Activated naive CD4-positive, alpha-beta T cell treated with anti-CD3 and anti-CD28 coated beads for 36 hours (primary cell): ENCODE measurements at regions not wholly inside any gene's neighbourhood (a gene's known extent, or its start where the extent isn't known, plus 50 kb on each side); places are given as distances from the start of the nearest gene placed in this dataset.

Experiments
- CTCF ChIA-PET: fragments of 350-600 bp; sonication (Branson Sonifier 250); formaldehyde crosslinking; loops from one replicate; lab custom pipeline; 2021; ENCODE audit warnings: antibody characterized with exemption; lab: Charles Lee
- DNase-seq: peaks from one replicate; pipeline ENCODE4 v3.0.0-alpha.2; 2020
- H3K27ac Mint-ChIP-seq: one replicate; pipeline ENCODE4 v1.8.0; 2021; ENCODE audit warnings: mild to moderate bottlenecking, mixed read lengths
- H3K27me3 Mint-ChIP-seq: one replicate; pipeline ENCODE4 v1.8.0; 2021; ENCODE audit warnings: low read depth, mixed read lengths
- H3K36me3 Mint-ChIP-seq: one replicate; pipeline ENCODE4 v1.8.0; 2021; ENCODE audit warnings: low read depth, mixed read lengths
- H3K4me1 Mint-ChIP-seq: one replicate; pipeline ENCODE4 v1.8.0; 2021; ENCODE audit warnings: low read depth, mixed read lengths
- H3K4me3 Mint-ChIP-seq: one replicate; pipeline ENCODE4 v1.8.0; 2021; ENCODE audit warnings: mild to moderate bottlenecking, moderate library complexity, mixed read lengths
- H3K9me3 Mint-ChIP-seq: one replicate; pipeline ENCODE4 v1.8.0; 2021; ENCODE audit warnings: mixed read lengths
- intact Hi-C: fragments of 100-400 bp; cut with micrococcal nuclease; formaldehyde crosslinking; loops from one replicate; pipeline ENCODE4 v1.15.1; 2023

- H3K36me3 Mint-ChIP-seq, result no peaks in the 10 kb centered on the region
- no peaks in the 10 kb centered on the region for H3K27me3 Mint-ChIP-seq
- H3K9me3 Mint-ChIP-seq, result peaks cover 6% of the 10 kb centered on the region
- DNase-seq, result no peak
- intact Hi-C loops, result no loop called here
- H3K27ac Mint-ChIP-seq, result no peak overlapping the region
- H3K4me3 Mint-ChIP-seq, result no peak overlapping the region
- no peaks in the 10 kb centered on the region for H3K4me1 Mint-ChIP-seq
- CTCF ChIA-PET, result no interaction called here
Observed at GRCh38 chr2:125490308-125490707, 1165.7 kb upstream of the GYPC start.

DNA sequence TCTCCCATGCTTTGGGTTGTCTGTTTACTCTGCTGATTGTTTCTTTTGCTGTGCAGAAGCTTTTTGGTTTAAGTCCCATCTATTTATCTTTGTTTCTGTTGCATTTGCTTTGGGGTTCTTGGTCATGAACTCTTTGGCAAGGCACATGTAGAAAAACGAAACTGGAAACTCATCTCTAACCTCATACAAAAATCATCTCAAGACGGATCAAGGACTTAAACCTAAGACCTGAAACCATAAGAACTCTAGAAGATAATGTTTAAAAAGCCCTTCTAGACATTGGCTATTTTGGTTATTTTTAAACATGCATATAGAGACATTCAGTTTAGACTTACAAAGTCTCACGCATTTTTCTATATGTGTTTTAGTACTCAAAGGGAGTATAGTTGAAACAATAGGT, 1164.3 kb upstream of the GYPC start:
- Mint-ChIP-seq H3K27me3 (no peaks in the 10 kb centered on the region), H3K4me1 (no peaks in the 10 kb centered on the region), H3K9me3 (peaks cover 6% of the 10 kb centered on the region), H3K36me3 (no peaks in the 10 kb centered on the region), H3K27ac (no peak overlapping the region), H3K4me3 (no peak overlapping the region)
- intact Hi-C loops, result no loop called here
- DNase-seq, result no peak
- CTCF ChIA-PET, result no interaction called here

GRCh38 chr2:125512313-125512712, 1143.6 kb upstream of the GYPC start:
- H3K4me1 Mint-ChIP-seq, result no peaks in the 10 kb centered on the region
- CTCF ChIA-PET, result no interaction called here

DNA sequence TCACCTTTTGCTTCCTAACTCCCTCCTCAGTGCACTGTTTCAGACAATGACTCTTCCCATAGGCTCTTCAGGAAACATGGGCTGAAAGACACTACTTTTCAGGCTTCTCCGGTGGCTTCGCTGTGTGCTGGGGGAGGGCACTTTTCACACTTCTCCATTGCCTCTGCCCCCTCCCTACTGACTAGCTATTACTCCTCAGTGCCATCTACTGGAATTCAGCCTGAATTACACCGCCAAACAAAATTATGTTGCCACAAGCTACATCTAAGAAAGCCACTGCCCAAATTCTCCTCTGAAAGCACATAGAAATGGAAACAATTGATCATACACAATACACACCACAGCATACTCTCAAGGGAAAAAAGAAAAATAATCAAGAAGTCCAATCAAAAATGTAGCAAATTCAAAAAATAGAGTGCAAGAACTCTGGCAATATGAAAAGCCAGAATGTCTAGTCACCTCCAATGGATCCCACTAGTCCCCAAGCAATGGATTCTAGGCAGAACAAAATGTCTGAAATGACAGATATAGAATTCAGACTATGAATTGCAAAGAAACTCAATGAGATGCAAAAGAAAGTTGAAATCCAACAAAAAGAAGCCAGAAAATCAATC, 1139.4 kb upstream of the GYPC start:
- no peak overlapping the region for H3K4me3 Mint-ChIP-seq

More at GRCh38 chr2:125512313-125512712, 1143.6 kb upstream of the GYPC start:
- Mint-ChIP-seq H3K36me3 (no peaks in the 10 kb centered on the region), H3K4me3 (no peak overlapping the region), H3K27ac (no peak overlapping the region), H3K27me3 (peaks cover 2% of the 10 kb centered on the region), H3K9me3 (peaks cover 11% of the 10 kb centered on the region)
- DNase-seq, result no peak
- intact Hi-C loops, result loop anchor here (10.0 kb wide), 1 partner anchor 1488 kb away; the partner anchor contains the start of gene CNTNAP5

GRCh38 chr2:125526093-125526492, 1129.9 kb upstream of the GYPC start:
- H3K4me3 Mint-ChIP-seq, result no peak overlapping the region
- H3K9me3 Mint-ChIP-seq, result no peaks in the 10 kb centered on the region
- H3K27me3 Mint-ChIP-seq, result no peaks in the 10 kb centered on the region
- CTCF ChIA-PET, result interaction anchor here (0.7 kb wide), 1 partner anchor 15 kb away, joined by 3 read pairs; no protein-coding TSS in a partner anchor
- intact Hi-C loops, result no loop called here
- no peaks in the 10 kb centered on the region for H3K4me1 Mint-ChIP-seq
- DNase-seq, result no peak
- no peaks in the 10 kb centered on the region for H3K36me3 Mint-ChIP-seq
- H3K27ac Mint-ChIP-seq, result no peak overlapping the region

More for the DNA sequence above, 1139.4 kb upstream of the GYPC start:
- no peaks in the 10 kb centered on the region for H3K27me3 Mint-ChIP-seq
- peaks cover 16% of the 10 kb centered on the region for H3K9me3 Mint-ChIP-seq
- CTCF ChIA-PET, result interaction anchor here (0.6 to 0.7 kb wide), 3 partner anchors 18 to 1401 kb away, joined by 4 read pairs; no protein-coding TSS in a partner anchor
- DNase-seq, result peak; percentile 5
- H3K4me1 Mint-ChIP-seq, result no peaks in the 10 kb centered on the region
- H3K36me3 Mint-ChIP-seq, result no peaks in the 10 kb centered on the region
- no peak overlapping the region for H3K27ac Mint-ChIP-seq
- intact Hi-C loops, result loop anchor here (10.0 kb wide), 1 partner anchor 1492 kb away; the partner anchor contains the start of gene CNTNAP5

DNA sequence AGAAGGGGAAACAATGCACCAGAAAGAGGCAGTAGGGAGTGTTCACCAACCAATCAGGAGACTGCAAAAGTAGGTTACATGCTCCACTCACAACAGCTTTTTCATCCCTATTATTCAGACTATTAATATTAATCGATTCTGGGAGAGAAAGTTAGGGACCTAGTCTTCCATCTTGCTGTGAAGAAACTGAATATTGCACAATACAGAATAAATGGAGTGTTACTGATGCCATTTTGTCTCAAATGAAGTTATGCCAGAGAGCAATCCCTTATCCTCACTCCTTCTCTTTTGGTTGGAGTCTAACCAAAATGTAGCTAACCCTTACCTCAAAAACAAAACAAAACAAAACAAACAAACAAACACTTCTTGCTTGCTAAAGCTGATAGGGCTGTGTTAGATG, 1120.9 kb upstream of the GYPC start:
- H3K27ac Mint-ChIP-seq, result no peak overlapping the region
- intact Hi-C loops, result no loop called here
- no peaks in the 10 kb centered on the region for H3K4me1 Mint-ChIP-seq
- no peaks in the 10 kb centered on the region for H3K27me3 Mint-ChIP-seq
- no peaks in the 10 kb centered on the region for H3K36me3 Mint-ChIP-seq
- peaks cover 3% of the 10 kb centered on the region for H3K9me3 Mint-ChIP-seq
- no peak for DNase-seq
- no peak overlapping the region for H3K4me3 Mint-ChIP-seq
- CTCF ChIA-PET, result no interaction called here

DNA sequence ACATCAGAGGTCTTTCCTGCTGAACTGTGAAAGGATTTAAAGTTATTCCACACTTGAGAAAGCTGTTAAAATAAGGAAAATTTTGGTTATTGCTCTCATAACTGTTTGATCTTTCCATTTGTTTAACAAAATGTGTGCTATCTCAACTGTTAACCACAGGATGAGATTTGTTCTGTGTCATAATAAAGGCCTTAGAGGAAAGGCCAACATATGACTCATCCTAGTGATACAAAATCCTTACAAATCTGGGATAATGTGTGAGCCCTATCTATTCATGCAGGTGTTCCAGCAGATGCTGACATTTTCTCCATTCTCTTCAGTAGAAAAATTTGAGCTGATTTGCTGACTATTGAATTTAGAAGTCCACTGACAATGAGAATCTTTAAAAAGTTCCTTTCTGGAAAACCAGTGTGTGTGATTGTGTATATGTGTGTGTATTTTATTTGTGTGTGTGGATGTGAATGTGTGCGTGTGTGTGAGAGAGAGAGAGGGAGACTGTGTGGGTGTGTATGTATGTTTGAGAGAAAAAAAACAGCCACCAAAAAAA, 1111.9 kb upstream of the GYPC start:
- Mint-ChIP-seq H3K4me1 (no peaks in the 10 kb centered on the region), H3K36me3 (no peaks in the 10 kb centered on the region), H3K27ac (no peak overlapping the region), H3K9me3 (peaks cover 14% of the 10 kb centered on the region), H3K27me3 (no peaks in the 10 kb centered on the region), H3K4me3 (no peak overlapping the region)
- intact Hi-C loops, result no loop called here
- CTCF ChIA-PET, result no interaction called here
- no peak for DNase-seq

DNA sequence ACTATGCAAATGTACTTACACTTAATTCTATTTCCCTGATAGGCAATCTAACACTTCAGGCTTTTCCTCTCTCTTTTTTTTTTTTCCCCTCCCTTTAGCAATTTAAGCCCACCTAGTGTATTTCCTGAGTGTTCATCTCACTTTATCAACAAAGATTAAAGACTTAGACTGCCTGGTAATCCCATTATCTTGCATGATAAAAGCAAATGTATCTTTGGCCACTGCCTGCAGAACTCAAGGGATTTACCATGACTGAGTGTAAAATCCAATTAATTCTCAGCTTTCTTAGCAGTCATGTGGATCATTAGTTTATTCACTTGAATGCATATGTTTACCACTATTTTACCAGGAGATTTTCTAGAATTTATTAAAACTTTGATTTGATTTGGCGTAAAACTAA, 1102.2 kb upstream of the GYPC start:
- Mint-ChIP-seq H3K4me1 (no peaks in the 10 kb centered on the region), H3K36me3 (no peaks in the 10 kb centered on the region), H3K27me3 (no peaks in the 10 kb centered on the region), H3K9me3 (peaks cover 6% of the 10 kb centered on the region), H3K4me3 (no peak overlapping the region), H3K27ac (no peak overlapping the region)
- CTCF ChIA-PET, result no interaction called here
- intact Hi-C loops, result no loop called here
- no peak for DNase-seq

- intact Hi-C loops, result no loop called here
- no peak for DNase-seq
- Mint-ChIP-seq H3K27ac (no peak overlapping the region), H3K4me1 (no peaks in the 10 kb centered on the region), H3K27me3 (no peaks in the 10 kb centered on the region), H3K36me3 (no peaks in the 10 kb centered on the region), H3K9me3 (peaks cover 5% of the 10 kb centered on the region), H3K4me3 (no peak overlapping the region)
- CTCF ChIA-PET, result no interaction called here
Observed at GRCh38 chr2:125554956-125555355, 1101.0 kb upstream of the GYPC start.

DNA sequence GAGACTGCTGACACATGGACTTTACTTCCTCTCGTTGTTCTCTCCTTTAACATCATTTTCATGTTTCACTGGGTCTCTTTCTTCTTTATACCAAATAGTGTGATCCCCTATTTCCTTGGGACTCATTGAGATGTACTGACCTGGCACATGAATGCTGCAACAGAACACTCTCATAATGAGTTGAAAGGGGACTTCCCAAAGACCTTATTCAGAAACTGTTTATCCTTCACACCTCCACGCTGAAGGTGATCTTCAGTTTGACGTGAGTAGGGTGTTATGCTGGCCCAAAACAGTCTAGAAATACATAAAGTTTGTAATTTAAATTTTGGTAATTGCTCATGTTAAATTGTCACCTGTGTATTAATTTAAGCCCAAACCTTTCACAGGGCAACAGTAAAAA, 1096.8 kb upstream of the GYPC start:
- Mint-ChIP-seq H3K4me3 (no peak overlapping the region), H3K27ac (no peak overlapping the region), H3K36me3 (no peaks in the 10 kb centered on the region), H3K27me3 (no peaks in the 10 kb centered on the region), H3K4me1 (no peaks in the 10 kb centered on the region), H3K9me3 (peaks cover 2% of the 10 kb centered on the region)
- intact Hi-C loops, result no loop called here
- CTCF ChIA-PET, result no interaction called here
- no peak for DNase-seq

DNA sequence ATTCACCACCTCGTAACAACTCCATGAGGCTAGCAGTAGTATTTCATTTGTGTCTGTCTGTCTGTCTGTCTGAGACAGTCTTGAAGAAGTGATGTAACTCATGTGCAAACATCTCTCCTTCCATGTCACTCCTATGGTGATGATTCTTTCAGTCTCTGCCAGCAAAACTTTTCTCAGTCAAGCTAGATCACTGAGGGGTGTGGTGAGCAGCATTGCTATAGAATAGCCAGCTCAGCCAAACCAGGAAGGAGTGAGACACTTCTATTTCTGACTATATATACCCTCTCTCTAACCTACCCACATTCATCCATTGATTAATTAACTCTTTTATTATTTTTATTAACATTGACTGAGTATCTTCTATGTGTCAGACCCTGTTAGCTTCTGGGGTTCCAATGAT, 1095.1 kb upstream of the GYPC start:
- H3K36me3 Mint-ChIP-seq, result no peaks in the 10 kb centered on the region
- no peaks in the 10 kb centered on the region for H3K9me3 Mint-ChIP-seq
- CTCF ChIA-PET, result no interaction called here
- no peak overlapping the region for H3K4me3 Mint-ChIP-seq
- no peak for DNase-seq
- intact Hi-C loops, result no loop called here
- H3K4me1 Mint-ChIP-seq, result no peaks in the 10 kb centered on the region
- no peaks in the 10 kb centered on the region for H3K27me3 Mint-ChIP-seq
- no peak overlapping the region for H3K27ac Mint-ChIP-seq

DNA sequence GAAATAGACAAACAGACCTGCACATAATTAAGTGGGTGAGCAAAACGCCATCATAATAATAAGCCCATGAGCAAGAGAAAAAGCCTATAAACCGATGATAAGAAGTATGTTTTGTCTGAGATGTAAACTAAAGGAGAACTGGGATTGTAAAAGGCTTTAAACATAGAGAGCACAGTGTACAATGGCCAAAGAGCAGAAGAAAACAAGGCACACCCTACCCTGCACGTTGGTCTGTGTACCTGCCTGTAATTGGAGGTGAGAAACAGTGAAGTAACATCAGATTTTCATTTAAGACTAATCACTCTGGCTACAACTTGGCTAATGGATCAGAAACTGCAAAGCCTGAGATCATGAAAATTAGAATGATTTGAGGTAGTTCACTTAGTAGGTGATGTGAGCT, 1094.7 kb upstream of the GYPC start:
- H3K36me3 Mint-ChIP-seq, result no peaks in the 10 kb centered on the region
- intact Hi-C loops, result no loop called here
- H3K4me1 Mint-ChIP-seq, result no peaks in the 10 kb centered on the region
- CTCF ChIA-PET, result no interaction called here
- H3K9me3 Mint-ChIP-seq, result no peaks in the 10 kb centered on the region
- H3K4me3 Mint-ChIP-seq, result no peak overlapping the region
- H3K27ac Mint-ChIP-seq, result no peak overlapping the region
- DNase-seq, result no peak
- no peaks in the 10 kb centered on the region for H3K27me3 Mint-ChIP-seq

- H3K4me1 Mint-ChIP-seq, result no peaks in the 10 kb centered on the region
- intact Hi-C loops, result no loop called here
- H3K27me3 Mint-ChIP-seq, result no peaks in the 10 kb centered on the region
- no peak for DNase-seq
- no peaks in the 10 kb centered on the region for H3K9me3 Mint-ChIP-seq
- H3K36me3 Mint-ChIP-seq, result no peaks in the 10 kb centered on the region
- no peak overlapping the region for H3K4me3 Mint-ChIP-seq
- no peak overlapping the region for H3K27ac Mint-ChIP-seq
- CTCF ChIA-PET, result interaction anchor here (0.5 to 1.1 kb wide), 2 partner anchors 8 to 479 kb away, joined by 3 read pairs; no protein-coding TSS in a partner anchor
Observed at GRCh38 chr2:125562924-125563323, 1093.0 kb upstream of the GYPC start.
